Activated CD4-positive, alpha-beta T cell treated with anti-CD3 and anti-CD28 coated beads for 48 hours (primary cell): ENCODE measurements at regions not wholly inside any gene's neighbourhood (a gene's known extent, or its start where the extent isn't known, plus 50 kb on each side); places are given as distances from the start of the nearest gene placed in this dataset.
"Not testable (repeated sequence)": the region's sequence is repeated elsewhere in the genome, so short reads cannot be mapped to it uniquely, and the experiment has no call there.

ENCODE experiments used
- DNase-seq: peaks from one replicate; pipeline ENCODE4 v3.0.0-alpha.2; 2020

DNA sequence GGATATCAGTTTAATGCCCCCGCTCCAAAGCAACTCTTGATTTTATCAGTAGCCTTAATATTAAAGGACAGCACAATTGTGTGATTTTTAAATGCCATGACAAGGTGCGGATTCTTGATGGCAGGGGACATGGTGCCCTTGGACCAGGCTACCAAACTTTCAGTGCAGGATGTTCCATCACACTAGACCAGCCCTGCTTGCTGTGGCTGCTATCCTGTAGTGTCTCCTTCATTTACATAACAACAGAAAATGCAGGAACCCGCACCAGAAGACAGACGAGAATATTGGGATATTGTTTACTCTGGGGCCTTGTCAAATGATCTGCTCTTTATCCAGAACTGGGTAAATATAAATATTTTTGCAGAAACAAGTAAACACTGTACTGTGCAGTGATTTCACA is 229.3 kb upstream of the PKN2 start:
- no peak for DNase-seq

GRCh38 chr1:88455621-88456256 is 228.3 kb upstream of the PKN2 start:
- no peak for DNase-seq

GRCh38 chr1:88457197-88457596 is 226.9 kb upstream of the PKN2 start:
- no peak for DNase-seq

- DNase-seq, result no peak
Observed at GRCh38 chr1:88461007-88461406, 223.1 kb upstream of the PKN2 start.

DNA sequence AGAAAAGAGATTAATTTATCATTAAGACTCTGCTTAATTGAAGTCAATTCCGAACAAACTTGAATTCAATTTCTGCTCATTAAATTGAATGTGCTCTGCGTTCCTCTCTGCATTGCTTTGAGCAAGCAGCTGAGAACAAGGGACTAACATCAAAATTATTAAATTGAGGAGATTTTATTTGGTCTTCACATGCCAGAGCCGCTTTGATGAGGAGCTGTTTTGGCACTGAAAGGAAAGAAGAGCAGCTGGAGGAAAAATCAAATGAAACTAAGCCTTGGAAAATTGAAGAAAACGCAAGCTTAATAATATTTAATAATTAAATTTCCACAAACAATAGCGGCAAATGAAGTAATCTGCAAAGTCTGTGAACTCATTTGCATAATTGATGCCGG is 222.0 kb upstream of the PKN2 start:
- DNase-seq, result no peak

DNA sequence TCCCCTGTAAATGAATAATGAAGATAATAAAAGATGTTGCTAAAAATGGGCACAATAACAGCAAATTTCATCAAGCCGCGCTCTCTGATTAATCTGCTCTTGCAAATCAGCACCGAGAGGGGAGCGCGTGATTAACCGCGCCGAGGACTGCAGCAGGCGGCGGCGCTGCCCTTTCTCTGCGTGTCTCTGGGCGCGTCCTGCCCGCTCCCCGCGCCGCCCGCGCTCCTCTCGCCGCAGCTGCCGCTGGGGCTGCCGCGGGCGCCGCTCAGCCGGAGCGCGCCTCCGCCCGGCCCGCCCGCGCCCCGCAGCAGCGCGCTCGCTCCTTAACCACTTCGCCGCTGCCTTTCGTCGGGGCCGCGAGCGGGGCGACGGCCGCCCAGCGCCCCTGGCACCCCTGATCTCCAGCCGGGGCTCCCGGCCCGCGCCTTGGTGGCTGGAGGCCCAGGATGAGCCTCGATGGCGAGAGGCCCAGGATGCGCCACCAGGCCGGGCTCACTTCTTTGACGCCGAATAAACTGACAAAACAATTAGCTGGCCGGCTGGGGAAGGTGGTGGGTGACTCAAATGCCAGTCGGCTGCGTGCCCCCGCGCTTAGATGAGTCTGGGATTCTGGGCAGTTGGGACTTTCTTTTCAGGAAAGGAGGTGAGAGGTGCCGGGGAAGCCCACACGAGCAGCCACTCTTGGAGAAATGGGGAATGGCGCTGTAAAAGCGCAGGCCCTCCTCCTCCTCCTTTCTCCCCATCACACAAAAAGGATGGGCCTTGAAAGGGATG is 221.4 kb upstream of the PKN2 start:
- no peak for DNase-seq

- no peak for DNase-seq
Observed at GRCh38 chr1:88463401-88463985, 220.6 kb upstream of the PKN2 start.

- no peak for DNase-seq
Observed at GRCh38 chr1:88466011-88466410, 218.1 kb upstream of the PKN2 start.

- no peak for DNase-seq
Observed at GRCh38 chr1:88466899-88467580, 217.0 kb upstream of the PKN2 start.

- no peak for DNase-seq
Observed at GRCh38 chr1:88472298-88472697, 211.8 kb upstream of the PKN2 start.

- DNase-seq, result no peak
Observed at GRCh38 chr1:88472714-88473113, 211.4 kb upstream of the PKN2 start.

DNA sequence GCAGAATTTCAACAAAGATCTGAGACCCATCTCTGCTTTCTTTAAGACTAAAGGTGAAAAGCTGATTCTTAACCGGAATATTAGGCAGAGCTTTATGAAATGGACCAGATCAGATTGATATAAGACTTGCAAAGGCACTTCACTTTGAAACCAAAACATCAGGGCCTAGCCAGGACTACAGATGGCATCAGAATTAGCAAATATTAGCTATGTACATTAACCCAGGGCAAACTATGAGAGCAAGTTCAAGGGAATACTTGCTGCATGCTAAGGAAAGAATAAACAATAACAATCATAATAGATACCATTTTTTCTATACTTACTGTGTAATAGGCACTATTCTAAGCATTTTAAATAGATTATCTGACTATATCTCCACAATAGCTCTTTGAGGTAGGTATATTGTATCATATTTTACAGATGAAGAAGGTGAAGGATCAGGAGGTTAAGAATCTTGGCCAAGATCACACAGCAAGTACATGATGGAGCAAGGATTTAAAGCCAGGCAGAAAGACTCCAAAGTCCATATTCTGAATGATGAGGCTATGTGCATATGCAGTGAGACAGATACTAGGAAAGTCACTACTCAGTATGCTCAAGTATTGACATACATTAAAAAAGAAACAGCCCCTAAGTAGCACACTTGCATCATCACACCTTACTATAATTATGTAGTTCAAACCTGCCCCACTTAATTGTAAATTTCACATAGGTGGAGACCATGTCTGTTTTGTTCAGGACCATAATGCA is 209.3 kb upstream of the PKN2 start:
- DNase-seq, result no peak

- no peak for DNase-seq
Observed at GRCh38 chr1:88484881-88485280, 199.2 kb upstream of the PKN2 start.

GRCh38 chr1:88488237-88488636 is 195.8 kb upstream of the PKN2 start:
- DNase-seq, result no peak

- DNase-seq, result no peak
Observed at GRCh38 chr1:88490676-88491075, 193.4 kb upstream of the PKN2 start.

DNA sequence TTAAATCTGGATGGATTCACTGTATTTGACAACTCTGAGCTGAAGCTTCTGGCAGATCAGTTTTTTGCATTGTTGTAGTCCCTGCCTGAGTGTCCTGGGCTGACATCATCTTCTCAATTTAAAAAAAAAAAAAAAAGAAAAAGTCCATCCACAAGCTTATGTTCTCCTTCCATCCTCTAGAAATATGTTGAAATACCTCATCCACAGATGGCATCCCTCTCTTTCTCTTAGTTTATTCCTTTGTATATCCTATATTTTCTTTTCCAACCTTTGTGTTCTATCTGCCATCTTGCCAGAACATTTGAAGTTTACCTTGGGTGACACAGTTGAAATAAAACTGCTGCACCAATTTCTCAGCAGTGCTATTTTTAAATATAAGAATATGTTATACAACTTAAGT is 184.4 kb upstream of the PKN2 start:
- DNase-seq, result no peak

DNA sequence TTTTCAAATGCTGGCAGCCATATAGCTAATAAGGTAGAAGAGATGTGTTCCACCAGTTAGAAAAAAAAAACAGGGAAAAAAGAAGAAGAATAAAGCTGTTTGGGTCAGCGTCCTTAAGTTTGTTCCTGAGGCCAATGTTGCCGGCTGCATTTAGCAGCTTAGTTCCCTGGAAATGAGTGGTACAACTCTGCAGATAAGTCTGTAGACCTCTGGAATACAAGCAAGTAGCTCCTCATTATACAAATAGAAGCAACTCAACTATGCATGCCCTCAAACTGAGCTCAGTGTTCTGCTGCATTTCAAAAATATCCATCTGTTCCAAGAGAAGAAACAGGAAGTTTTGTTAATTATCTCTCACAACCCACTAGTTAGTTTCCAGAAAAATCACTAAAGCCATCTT is 181.2 kb upstream of the PKN2 start:
- DNase-seq, result no peak

DNA sequence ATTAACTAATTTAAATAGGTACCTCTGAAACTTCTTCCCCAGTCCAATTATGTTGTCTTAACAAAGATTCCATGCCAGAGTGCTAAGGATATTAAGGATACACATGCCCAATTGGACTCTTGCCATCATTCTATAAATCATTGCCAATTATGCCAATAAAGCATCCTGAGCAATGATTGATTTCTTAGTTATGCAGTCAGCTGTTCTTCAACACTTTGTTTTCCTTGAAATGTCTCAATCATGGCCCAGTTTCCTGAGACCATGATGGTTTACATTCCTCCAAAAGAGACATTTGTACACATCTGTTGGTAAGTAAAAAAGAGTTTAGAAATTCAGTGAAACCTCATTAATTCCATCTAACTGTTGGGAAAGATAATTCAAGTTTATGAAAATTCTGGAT is 180.4 kb upstream of the PKN2 start:
- DNase-seq, result no peak

DNA sequence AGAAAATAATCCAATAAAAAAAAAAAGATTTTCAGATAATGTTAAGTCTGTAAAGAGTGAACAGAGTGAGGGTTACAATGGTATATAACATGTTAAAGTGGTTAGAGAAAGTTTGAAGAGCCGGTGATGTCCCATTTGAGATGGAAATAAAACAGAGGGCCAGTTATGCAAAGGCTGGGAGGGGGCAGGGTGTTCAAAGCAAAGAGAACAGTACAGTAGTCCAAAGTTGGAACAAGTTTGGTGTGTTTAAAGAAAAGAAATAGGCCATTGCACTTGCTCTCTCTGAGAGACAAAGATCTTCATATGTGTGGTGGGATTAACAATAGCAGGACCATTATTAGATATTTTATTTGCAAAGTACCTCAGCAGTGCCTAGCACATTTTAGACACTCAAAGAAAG is 179.5 kb upstream of the PKN2 start:
- DNase-seq, result no peak

DNA sequence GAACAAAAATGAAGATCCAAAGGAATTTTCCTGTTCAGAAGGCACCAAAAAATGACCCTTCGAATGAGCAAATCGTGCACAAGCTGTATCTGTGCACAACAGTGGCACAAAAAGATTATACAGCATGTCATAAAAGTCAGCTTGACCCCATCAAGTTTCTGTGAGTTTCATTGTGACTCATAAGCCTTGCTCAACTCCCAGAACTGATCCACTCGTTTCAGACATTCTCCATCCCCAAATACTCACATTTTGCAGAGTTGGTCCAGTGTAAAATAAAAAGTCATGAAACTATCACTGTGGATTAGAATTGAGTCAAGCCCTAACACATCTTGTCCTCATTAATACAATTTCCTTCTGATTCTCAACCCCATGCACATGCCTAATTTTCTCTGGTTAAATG is 174.7 kb upstream of the PKN2 start:
- DNase-seq, result no peak

GRCh38 chr1:88514544-88515060 is 169.5 kb upstream of the PKN2 start:
- no peak for DNase-seq

DNA sequence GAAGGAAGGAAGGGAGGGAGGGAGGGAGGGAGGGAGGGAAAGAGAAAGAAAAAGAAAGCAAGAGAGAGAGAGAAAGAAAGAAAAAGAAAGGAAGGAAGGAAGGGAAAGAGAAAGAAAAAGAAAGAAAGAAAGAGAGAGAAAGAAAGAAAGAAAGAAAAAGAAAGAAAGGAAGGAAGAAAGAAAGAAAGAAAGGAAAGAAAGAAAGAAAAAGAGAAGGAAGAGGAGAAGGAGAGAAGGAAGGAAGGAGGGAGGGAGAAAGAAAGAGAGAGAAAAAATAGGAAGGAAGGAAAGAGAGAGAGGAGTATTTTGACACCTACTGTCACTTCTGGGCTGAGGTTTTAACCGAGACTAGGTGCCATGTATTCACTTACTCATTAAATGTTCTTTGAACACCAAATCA is 166.6 kb upstream of the PKN2 start:
- not testable (repeated sequence) for DNase-seq

DNA sequence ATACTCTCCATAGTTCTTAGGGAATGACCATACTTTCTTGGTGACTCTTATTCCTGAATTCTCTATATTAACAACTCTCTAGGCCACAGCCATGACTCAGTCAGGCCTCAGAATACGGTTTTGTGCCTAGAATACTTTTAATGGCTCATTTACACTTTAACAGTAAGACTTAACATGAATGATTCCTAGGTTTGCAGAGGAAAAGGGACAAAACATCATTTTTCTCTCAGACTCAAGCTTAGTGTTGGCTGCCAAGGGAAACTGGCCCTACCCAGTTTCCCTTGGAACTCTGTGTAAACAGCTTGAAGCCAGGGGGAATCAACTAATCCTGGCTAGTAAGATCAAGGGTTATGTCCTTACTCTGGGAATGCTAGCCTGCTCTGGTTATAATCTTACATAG is 164.9 kb upstream of the PKN2 start:
- DNase-seq, result no peak
